NCI-H2171 (cell line): ENCODE measurements at regions not wholly inside any gene's neighbourhood (a gene's known extent, or its start where the extent isn't known, plus 50 kb on each side); places are given as distances from the start of the nearest gene placed in this dataset.

Source experiments
- DNase-seq: peaks from one replicate; lab custom pipeline; 2025; lab: John Stamatoyannopoulos, UW

- DNase-seq = no peak
These were observed 623.8 kb upstream of the CHORDC1 start for GRCh38 chr11:90846628-90847027.

- no peak for DNase-seq
These were observed 623.0 kb upstream of the CHORDC1 start for GRCh38 chr11:90845799-90846198.

GRCh38 chr11:90845126-90845525 lies 622.3 kb upstream of the CHORDC1 start:
- no peak for DNase-seq

- no peak for DNase-seq
These were observed 621.2 kb upstream of the CHORDC1 start for GRCh38 chr11:90844041-90844440.

- no peak for DNase-seq
These were observed 619.8 kb upstream of the CHORDC1 start for GRCh38 chr11:90842681-90843080.

GRCh38 chr11:90840071-90840470 lies 617.2 kb upstream of the CHORDC1 start:
- no peak for DNase-seq

- DNase-seq = no peak
These were observed 613.2 kb upstream of the CHORDC1 start for GRCh38 chr11:90836031-90836430.

GRCh38 chr11:90823446-90823845 lies 600.6 kb upstream of the CHORDC1 start:
- DNase-seq = no peak

- DNase-seq = no peak
These were observed 600.1 kb upstream of the CHORDC1 start for GRCh38 chr11:90822996-90823395.

- DNase-seq = no peak
These were observed 595.4 kb upstream of the CHORDC1 start for GRCh38 chr11:90818196-90818745.

- no peak for DNase-seq
These were observed 586.7 kb upstream of the CHORDC1 start for GRCh38 chr11:90809581-90809980.

- DNase-seq = no peak
These were observed 582.3 kb upstream of the CHORDC1 start for GRCh38 chr11:90805172-90805571.

GRCh38 chr11:90803831-90804230 lies 581.0 kb upstream of the CHORDC1 start:
- no peak for DNase-seq

GRCh38 chr11:90803366-90803765 lies 580.5 kb upstream of the CHORDC1 start:
- no peak for DNase-seq

GRCh38 chr11:90798769-90799168 lies 575.9 kb upstream of the CHORDC1 start:
- no peak for DNase-seq

GRCh38 chr11:90795746-90796145 lies 572.9 kb upstream of the CHORDC1 start:
- DNase-seq = no peak

GRCh38 chr11:90788961-90789360 lies 566.1 kb upstream of the CHORDC1 start:
- DNase-seq = no peak

- DNase-seq = no peak
These were observed 561.5 kb upstream of the CHORDC1 start for GRCh38 chr11:90784241-90784814.

GRCh38 chr11:90783111-90783510 lies 560.3 kb upstream of the CHORDC1 start:
- DNase-seq = no peak

GRCh38 chr11:90779098-90779497 lies 556.2 kb upstream of the CHORDC1 start:
- DNase-seq = no peak

GRCh38 chr11:90775567-90776165 lies 552.8 kb upstream of the CHORDC1 start:
- DNase-seq = no peak

- no peak for DNase-seq
These were observed 552.1 kb upstream of the CHORDC1 start for GRCh38 chr11:90774727-90775566.

- DNase-seq = no peak
These were observed 547.2 kb upstream of the CHORDC1 start for GRCh38 chr11:90770007-90770406.
